GM13976 (cell line): ENCODE measurements at regions not wholly inside any gene's neighbourhood (a gene's known extent, or its start where the extent isn't known, plus 50 kb on each side); places are given as distances from the start of the nearest gene placed in this dataset.
"Not testable (repeated sequence)": the region's sequence is repeated elsewhere in the genome, so short reads cannot be mapped to it uniquely, and the experiment has no call there.

ENCODE experiments used
- DNase-seq: peaks from one replicate; pipeline ENCODE4 v3.0.0; 2012; ENCODE audit warnings: low spot score
- CTCF ChIP-seq: IDR thresholded peaks from 2 replicates; pipeline ENCODE4 v1.5.1; 2012; ENCODE audit warnings: borderline replicate concordance, mild to moderate bottlenecking; ENCODE audit not compliant: insufficient read depth; ENCODE audit errors: extremely low read depth, missing control alignments, control extremely low read depth
- in situ Hi-C: fragments of 300-500 bp; cut with MboI; formaldehyde crosslinking; loops from one replicate; pipeline ENCODE4 v1.12.0; 2022; ENCODE audit warnings: low sequenced_read_pairs, mixed read lengths, inconsistent platforms; ENCODE audit not compliant: unreplicated experiment

- no peak for TF ChIP-seq CTCF
- no peak for DNase-seq
- in situ Hi-C loops, result no loop called here
Measured at GRCh38 chrX:26574234-26574633, 358.3 kb downstream of the MAGEB5 start.

- TF ChIP-seq CTCF, result no peak
- in situ Hi-C loops, result no loop called here
- DNase-seq, result no peak
Measured at GRCh38 chrX:26562156-26562555, 346.2 kb downstream of the MAGEB5 start.

- no peak for DNase-seq
- no peak for TF ChIP-seq CTCF
- in situ Hi-C loops, result no loop called here
Measured at GRCh38 chrX:26559855-26560254, 343.9 kb downstream of the MAGEB5 start.

GRCh38 chrX:26558719-26559386 is 342.9 kb downstream of the MAGEB5 start:
- TF ChIP-seq CTCF, result no peak
- no peak for DNase-seq
- in situ Hi-C loops, result no loop called here

GRCh38 chrX:26557691-26558321 is 341.8 kb downstream of the MAGEB5 start:
- TF ChIP-seq CTCF, result no peak
- in situ Hi-C loops, result no loop called here
- DNase-seq, result no peak

- not testable (repeated sequence) for DNase-seq
Measured at GRCh38 chrX:26525768-26526167, 309.8 kb downstream of the MAGEB5 start.

GRCh38 chrX:26522501-26522900 is 306.5 kb downstream of the MAGEB5 start:
- no peak for DNase-seq
- TF ChIP-seq CTCF, result no peak
- in situ Hi-C loops, result no loop called here

More at GRCh38 chrX:26525768-26526167, 309.8 kb downstream of the MAGEB5 start:
- in situ Hi-C loops, result not testable (repeated sequence)
